ENCODE measurements at regions not wholly inside any gene's neighbourhood (a gene's known extent, or its start where the extent isn't known, plus 50 kb on each side); places are given as distances from the start of the nearest gene placed in this dataset.
"Not testable (repeated sequence)": the region's sequence is repeated elsewhere in the genome, so short reads cannot be mapped to it uniquely, and the experiment has no call there.

DNA sequence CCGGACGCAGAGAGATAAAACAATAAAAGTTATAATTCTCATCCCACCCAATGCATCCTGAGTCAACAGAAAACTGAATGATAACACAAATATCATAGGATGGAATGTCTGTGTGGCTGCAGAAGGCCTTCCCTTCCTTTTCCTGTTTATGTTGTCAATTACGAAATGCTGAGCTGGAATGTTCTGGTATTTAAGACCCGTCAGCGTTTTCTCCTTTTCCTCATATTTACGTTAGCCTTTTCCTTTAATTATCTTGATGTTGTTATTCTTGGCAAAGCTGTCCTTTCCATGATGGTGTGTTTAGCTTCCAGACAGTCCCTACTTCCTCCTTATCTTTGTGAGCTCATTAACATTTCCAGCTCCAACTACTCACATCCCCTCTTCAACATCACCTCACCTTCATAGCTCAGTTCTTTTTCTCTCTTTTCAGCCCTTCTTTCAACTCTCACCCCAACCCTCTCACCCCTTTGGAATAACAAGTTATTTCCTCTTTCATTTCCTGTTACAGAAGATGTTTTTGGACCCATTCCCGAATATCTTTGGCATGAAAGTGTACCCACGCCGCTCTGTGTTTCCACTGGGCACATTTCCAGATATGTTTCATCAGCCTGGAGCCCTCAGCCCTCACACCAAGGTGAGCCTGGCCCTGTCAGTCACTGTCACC lies 221.6 kb downstream of the NR2F1-AS1 start:
- Mint-ChIP-seq H3K36me3 (no peaks in the 10 kb centered on the region), H3K9me3 (peaks cover 0 to 5% (median 0%) of the 10 kb centered on the region in 7 donors), H3K27me3 (no peaks in the 10 kb centered on the region), H3K4me1 (no peaks in the 10 kb centered on the region), H3K27ac (no peak overlapping the region), H3K4me3 (no peak overlapping the region)
- ATAC-seq (ENCODE audit: low read depth in 2 of 2) (no peak), DNase-seq (no peak)
- Histone ChIP-seq H3K27ac (ENCODE audit: insufficient read depth, low read length, poor library complexity, severe bottlenecking) (no peak overlapping the region), H3K36me3 (ENCODE audit: control insufficient read depth, insufficient read depth, low read length) (no peaks in the 10 kb centered on the region), H3K4me3 (ENCODE audit: low read depth, low read length) (no peak overlapping the region), H3K27me3 (ENCODE audit: control insufficient read depth, insufficient read depth, low read length) (no peaks in the 10 kb centered on the region), H3K9me3 (ENCODE audit: control insufficient read depth in 2 of 2, low read length in 2 of 2) (no peaks in the 10 kb centered on the region), H3K4me1 (ENCODE audit: control insufficient read depth, insufficient read depth, low read length, poor library complexity, severe bottlenecking) (no peaks in the 10 kb centered on the region)

DNA sequence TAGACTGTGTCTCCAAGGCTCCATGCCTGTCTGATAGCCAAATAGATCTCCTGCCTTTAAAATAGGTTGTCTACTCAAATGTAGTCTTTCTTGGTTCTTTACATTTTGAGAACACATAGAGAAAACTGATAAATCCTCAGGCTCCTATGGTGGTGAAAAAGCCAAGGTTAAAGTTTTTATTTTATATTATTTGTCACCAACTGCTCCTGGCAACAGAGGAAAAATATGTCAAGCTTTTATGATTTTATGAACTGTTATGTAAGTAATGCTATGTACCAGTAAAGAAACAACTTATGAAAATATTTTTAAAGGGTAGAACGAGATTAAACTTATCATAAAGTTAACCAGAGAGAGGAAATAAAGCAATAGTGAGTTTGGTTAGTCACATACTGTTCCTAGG lies 222.8 kb downstream of the NR2F1-AS1 start:
- no peak overlapping the region for H3K4me3 ChIP-seq (ENCODE audit: low read depth, low read length)
- H3K27ac Mint-ChIP-seq = no peak overlapping the region
- H3K27ac ChIP-seq (ENCODE audit: insufficient read depth, low read length, poor library complexity, severe bottlenecking) = no peak overlapping the region
- peaks cover 0 to 7% (median 0%) of the 10 kb centered on the region in 7 donors for H3K9me3 Mint-ChIP-seq
- H3K4me1 Mint-ChIP-seq = no peaks in the 10 kb centered on the region
- no peak overlapping the region for H3K4me3 Mint-ChIP-seq
- H3K36me3 ChIP-seq (ENCODE audit: control insufficient read depth, insufficient read depth, low read length) = no peaks in the 10 kb centered on the region
- no peaks in the 10 kb centered on the region for H3K27me3 Mint-ChIP-seq
- no peaks in the 10 kb centered on the region for H3K36me3 Mint-ChIP-seq
- no peaks in the 10 kb centered on the region for H3K27me3 ChIP-seq (ENCODE audit: control insufficient read depth, insufficient read depth, low read length)
- no peak for ATAC-seq (ENCODE audit: low read depth in 2 of 2)
- no peak for DNase-seq
- H3K4me1 ChIP-seq (ENCODE audit: control insufficient read depth, insufficient read depth, low read length, poor library complexity, severe bottlenecking) = no peaks in the 10 kb centered on the region
- no peaks in the 10 kb centered on the region for H3K9me3 ChIP-seq (ENCODE audit: control insufficient read depth in 2 of 2, low read length in 2 of 2)

DNA sequence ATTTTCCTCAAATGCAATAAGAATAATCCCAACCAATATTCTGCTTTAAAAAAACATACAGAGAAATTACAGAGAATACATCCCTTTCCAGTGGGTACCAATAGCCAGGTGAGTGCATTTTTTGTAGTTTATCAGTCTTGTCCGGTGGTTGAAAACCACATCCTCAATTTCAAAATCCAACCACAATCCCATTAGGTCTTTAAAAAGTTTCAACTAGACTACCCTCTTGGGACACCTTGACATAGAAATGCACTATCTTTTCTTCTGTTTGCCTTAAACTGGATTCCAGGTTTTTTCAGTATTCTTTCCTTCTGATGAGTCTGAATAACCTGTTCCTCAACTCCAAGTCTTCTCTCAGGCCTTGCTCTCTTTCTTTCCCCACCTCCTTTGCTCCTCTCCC lies 223.3 kb downstream of the NR2F1-AS1 start:
- Histone ChIP-seq H3K9me3 (ENCODE audit: control insufficient read depth in 2 of 2, low read length in 2 of 2) (no peaks in the 10 kb centered on the region), H3K27me3 (ENCODE audit: control insufficient read depth, insufficient read depth, low read length) (no peaks in the 10 kb centered on the region), H3K4me3 (ENCODE audit: low read depth, low read length) (no peak overlapping the region), H3K36me3 (ENCODE audit: control insufficient read depth, insufficient read depth, low read length) (no peaks in the 10 kb centered on the region), H3K27ac (ENCODE audit: insufficient read depth, low read length, poor library complexity, severe bottlenecking) (no peak overlapping the region), H3K4me1 (ENCODE audit: control insufficient read depth, insufficient read depth, low read length, poor library complexity, severe bottlenecking) (no peaks in the 10 kb centered on the region)
- no peak overlapping the region for H3K27ac Mint-ChIP-seq
- no peaks in the 10 kb centered on the region for H3K27me3 Mint-ChIP-seq
- no peak overlapping the region for H3K4me3 Mint-ChIP-seq
- ATAC-seq (ENCODE audit: low read depth in 2 of 2) = no peak
- no peak for DNase-seq
- H3K9me3 Mint-ChIP-seq = peaks cover 0 to 7% (median 0%) of the 10 kb centered on the region in 7 donors
- H3K36me3 Mint-ChIP-seq = no peaks in the 10 kb centered on the region
- no peaks in the 10 kb centered on the region for H3K4me1 Mint-ChIP-seq

DNA sequence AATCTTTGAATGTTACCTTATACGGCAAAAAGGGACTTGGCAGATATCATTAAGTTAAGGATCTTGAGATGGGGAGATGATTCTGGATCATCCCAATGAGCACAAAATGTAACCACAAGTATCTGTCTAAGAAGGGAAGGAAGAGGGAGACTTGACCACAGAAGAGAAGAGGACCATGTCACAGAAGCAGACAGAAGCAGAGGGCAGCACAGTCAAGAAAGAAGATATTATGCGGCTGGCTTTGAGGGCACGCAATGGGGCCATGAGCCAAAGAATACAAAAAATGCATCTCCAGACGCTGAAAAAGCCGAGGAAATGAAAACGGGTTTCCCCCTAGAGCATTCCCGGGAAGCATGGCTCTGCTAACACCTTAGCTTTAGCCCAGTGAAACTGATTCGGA lies 225.3 kb downstream of the NR2F1-AS1 start:
- H3K4me3 ChIP-seq (ENCODE audit: low read depth, low read length) = no peak overlapping the region
- Mint-ChIP-seq H3K27me3 (no peaks in the 10 kb centered on the region), H3K4me3 (no peak overlapping the region), H3K9me3 (peaks cover 0 to 7% (median 4%) of the 10 kb centered on the region in 7 donors), H3K36me3 (no peaks in the 10 kb centered on the region), H3K27ac (no peak overlapping the region), H3K4me1 (no peaks in the 10 kb centered on the region)
- H3K27ac ChIP-seq (ENCODE audit: insufficient read depth, low read length, poor library complexity, severe bottlenecking) = no peak overlapping the region
- no peaks in the 10 kb centered on the region for H3K27me3 ChIP-seq (ENCODE audit: control insufficient read depth, insufficient read depth, low read length)
- no peak for DNase-seq
- H3K36me3 ChIP-seq (ENCODE audit: control insufficient read depth, insufficient read depth, low read length) = no peaks in the 10 kb centered on the region
- no peak for ATAC-seq (ENCODE audit: low read depth in 2 of 2)
- H3K4me1 ChIP-seq (ENCODE audit: control insufficient read depth, insufficient read depth, low read length, poor library complexity, severe bottlenecking) = no peaks in the 10 kb centered on the region
- no peaks in the 10 kb centered on the region for H3K9me3 ChIP-seq (ENCODE audit: control insufficient read depth in 2 of 2, low read length in 2 of 2)

DNA sequence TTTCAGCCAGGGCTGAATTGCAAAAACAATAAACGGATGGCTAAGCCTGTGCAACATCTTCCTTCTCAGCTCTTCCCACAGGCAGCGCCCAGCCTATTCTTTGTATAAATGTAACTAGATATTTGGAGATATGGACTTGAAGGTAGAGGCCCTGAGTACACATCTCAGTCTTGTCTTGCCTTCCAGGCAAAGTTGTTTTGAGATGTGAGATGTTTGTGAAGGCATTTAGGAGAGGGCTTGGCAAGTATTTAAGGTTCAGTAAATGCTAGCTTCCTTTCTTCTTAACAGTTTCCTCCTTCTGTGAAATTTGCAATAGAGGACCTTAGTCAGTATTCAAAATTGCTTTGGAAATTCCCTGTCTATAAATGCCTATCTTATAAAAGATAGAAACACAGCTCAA lies 228.8 kb downstream of the NR2F1-AS1 start:
- no peak for ATAC-seq (ENCODE audit: low read depth in 2 of 2)
- Mint-ChIP-seq H3K9me3 (peaks cover 0 to 7% (median 4%) of the 10 kb centered on the region in 7 donors), H3K4me1 (no peaks in the 10 kb centered on the region), H3K36me3 (no peaks in the 10 kb centered on the region), H3K27ac (no peak overlapping the region), H3K4me3 (no peak overlapping the region), H3K27me3 (no peaks in the 10 kb centered on the region)
- Histone ChIP-seq H3K27me3 (ENCODE audit: control insufficient read depth, insufficient read depth, low read length) (no peaks in the 10 kb centered on the region), H3K36me3 (ENCODE audit: control insufficient read depth, insufficient read depth, low read length) (no peaks in the 10 kb centered on the region), H3K4me3 (ENCODE audit: low read depth, low read length) (no peak overlapping the region), H3K4me1 (ENCODE audit: control insufficient read depth, insufficient read depth, low read length, poor library complexity, severe bottlenecking) (no peaks in the 10 kb centered on the region), H3K27ac (ENCODE audit: insufficient read depth, low read length, poor library complexity, severe bottlenecking) (no peak overlapping the region), H3K9me3 (ENCODE audit: control insufficient read depth in 2 of 2, low read length in 2 of 2) (no peaks in the 10 kb centered on the region)
- no peak for DNase-seq

DNA sequence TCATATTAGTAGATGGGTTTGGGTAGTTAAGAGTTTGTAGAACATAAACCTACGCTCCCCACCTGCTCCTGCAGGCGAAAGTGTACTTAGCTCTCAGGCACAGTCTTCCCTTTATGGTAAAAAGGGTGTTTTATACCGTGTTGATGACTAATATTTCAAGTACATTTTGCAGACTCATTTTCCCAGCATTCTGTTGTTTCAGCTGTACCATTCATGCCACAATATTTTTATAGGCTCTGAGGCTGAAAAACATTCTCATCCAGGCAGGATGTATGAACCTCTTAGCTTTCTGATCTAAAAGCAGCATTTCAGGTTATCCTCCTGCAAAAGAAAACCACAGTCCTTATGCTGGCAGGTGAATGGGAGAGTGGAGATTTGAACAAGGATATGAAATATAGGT lies 231.4 kb downstream of the NR2F1-AS1 start:
- no peaks in the 10 kb centered on the region for H3K4me1 Mint-ChIP-seq

DNA sequence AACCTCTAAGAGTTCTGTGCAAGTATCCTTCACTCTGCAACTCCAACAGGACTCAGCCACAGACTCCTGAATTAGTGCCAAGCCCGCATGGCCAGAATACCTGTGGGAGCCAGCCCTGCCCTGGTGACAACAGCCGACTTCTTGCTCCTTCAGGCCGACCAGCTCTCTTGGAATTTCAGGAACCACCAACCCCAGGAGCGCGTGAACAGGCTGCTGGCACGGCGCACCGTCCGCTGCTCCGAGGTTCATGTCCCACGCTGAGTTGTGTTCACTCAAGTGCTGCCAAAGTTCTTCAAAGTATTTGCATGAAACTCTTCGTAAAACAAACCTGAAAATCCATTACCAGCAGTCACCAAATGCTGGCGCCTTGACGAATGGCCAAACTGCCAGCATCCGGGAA lies 232.8 kb downstream of the NR2F1-AS1 start:
- no peaks in the 10 kb centered on the region for H3K36me3 ChIP-seq (ENCODE audit: control insufficient read depth, insufficient read depth, low read length)
- H3K9me3 ChIP-seq (ENCODE audit: control insufficient read depth in 2 of 2, low read length in 2 of 2) = no peaks in the 10 kb centered on the region
- Mint-ChIP-seq H3K27ac (no peak overlapping the region), H3K27me3 (no peaks in the 10 kb centered on the region), H3K36me3 (no peaks in the 10 kb centered on the region), H3K9me3 (peaks cover 0 to 8% (median 1%) of the 10 kb centered on the region in 7 donors), H3K4me3 (no peak overlapping the region), H3K4me1 (no peaks in the 10 kb centered on the region)
- no peaks in the 10 kb centered on the region for H3K4me1 ChIP-seq (ENCODE audit: control insufficient read depth, insufficient read depth, low read length, poor library complexity, severe bottlenecking)
- ATAC-seq (ENCODE audit: low read depth in 2 of 2) (no peak), DNase-seq (no peak)
- no peaks in the 10 kb centered on the region for H3K27me3 ChIP-seq (ENCODE audit: control insufficient read depth, insufficient read depth, low read length)
- no peak overlapping the region for H3K27ac ChIP-seq (ENCODE audit: insufficient read depth, low read length, poor library complexity, severe bottlenecking)
- H3K4me3 ChIP-seq (ENCODE audit: low read depth, low read length) = no peak overlapping the region

More for the DNA sequence above, 231.4 kb downstream of the NR2F1-AS1 start:
- H3K27me3 Mint-ChIP-seq = no peaks in the 10 kb centered on the region
- ATAC-seq (ENCODE audit: low read depth in 2 of 2) (no peak), DNase-seq (no peak)
- Histone ChIP-seq H3K9me3 (ENCODE audit: control insufficient read depth in 2 of 2, low read length in 2 of 2) (no peaks in the 10 kb centered on the region), H3K27me3 (ENCODE audit: control insufficient read depth, insufficient read depth, low read length) (no peaks in the 10 kb centered on the region), H3K27ac (ENCODE audit: insufficient read depth, low read length, poor library complexity, severe bottlenecking) (no peak overlapping the region), H3K4me3 (ENCODE audit: low read depth, low read length) (no peak overlapping the region), H3K4me1 (ENCODE audit: control insufficient read depth, insufficient read depth, low read length, poor library complexity, severe bottlenecking) (no peaks in the 10 kb centered on the region), H3K36me3 (ENCODE audit: control insufficient read depth, insufficient read depth, low read length) (no peaks in the 10 kb centered on the region)
- H3K27ac Mint-ChIP-seq = no peak overlapping the region
- peaks cover 0 to 10% (median 4%) of the 10 kb centered on the region in 7 donors for H3K9me3 Mint-ChIP-seq
- no peak overlapping the region for H3K4me3 Mint-ChIP-seq
- H3K36me3 Mint-ChIP-seq = no peaks in the 10 kb centered on the region

DNA sequence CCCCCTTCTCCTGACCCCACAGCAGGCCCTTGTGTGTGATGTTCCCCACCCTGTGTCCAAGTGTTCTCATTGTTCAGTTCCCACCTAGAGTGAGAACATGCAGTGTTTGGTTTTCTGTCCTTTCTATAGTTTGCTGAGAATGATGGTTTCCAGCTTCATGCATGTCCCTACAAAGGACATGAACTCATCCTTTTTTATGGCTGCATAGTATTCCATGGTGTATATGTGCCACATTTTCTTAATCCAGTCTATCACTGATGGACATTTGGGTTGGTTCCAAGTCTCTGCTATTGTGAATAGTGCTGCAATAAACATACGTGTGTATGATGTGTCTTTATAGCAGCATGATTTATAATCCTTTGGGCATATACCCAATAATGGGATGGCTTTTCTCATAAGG lies 234.2 kb downstream of the NR2F1-AS1 start:
- not testable (repeated sequence) for H3K9me3 Mint-ChIP-seq; H3K36me3 ChIP-seq (ENCODE audit: control insufficient read depth, insufficient read depth, low read length); H3K27me3 Mint-ChIP-seq; H3K4me3 Mint-ChIP-seq; H3K36me3 Mint-ChIP-seq; H3K4me1 ChIP-seq (ENCODE audit: control insufficient read depth, insufficient read depth, low read length, poor library complexity, severe bottlenecking); DNase-seq; H3K4me1 Mint-ChIP-seq; H3K27ac Mint-ChIP-seq; ATAC-seq (ENCODE audit: low read depth in 2 of 2); H3K27me3 ChIP-seq (ENCODE audit: control insufficient read depth, insufficient read depth, low read length); H3K4me3 ChIP-seq (ENCODE audit: low read depth, low read length); H3K27ac ChIP-seq (ENCODE audit: insufficient read depth, low read length, poor library complexity, severe bottlenecking); H3K9me3 ChIP-seq (ENCODE audit: control insufficient read depth in 2 of 2, low read length in 2 of 2)

Measured in CD4-positive, CD25-positive, alpha-beta regulatory T cell (primary cell).